Neutrophil (primary cell): ENCODE measurements at regions not wholly inside any gene's neighbourhood (a gene's known extent, or its start where the extent isn't known, plus 50 kb on each side); places are given as distances from the start of the nearest gene placed in this dataset.
"Not testable (repeated sequence)": the region's sequence is repeated elsewhere in the genome, so short reads cannot be mapped to it uniquely, and the experiment has no call there.

Experiments
- H3K27ac ChIP-seq: fragments of 200-600 bp; sonication (generic); 2 replicates; pipeline ENCODE4 v1.5.1; 2016; ENCODE audit warnings: mild to moderate bottlenecking, moderate library complexity
- H3K27me3 ChIP-seq: fragments of 200-600 bp; sonication (generic); 2 replicates; pipeline ENCODE4 v1.6.0; 2016; ENCODE audit warnings: mild to moderate bottlenecking
- H3K36me3 ChIP-seq: fragments of 200-600 bp; sonication (generic); 2 replicates; pipeline ENCODE4 v1.5.1; 2017
- H3K4me1 ChIP-seq, 2 experiments: fragments of 200-600 bp in 1 of 2; sonication (generic) in 1 of 2; 1 replicate in 1 of 2; 2 replicates in 1 of 2; pipeline versions ENCODE4 v1.5.1 to v1.6.1; 2013 to 2016; ENCODE audit warnings: low read depth in 1 of 2, low read length in 1 of 2, mild to moderate bottlenecking in 1 of 2, moderate library complexity in 1 of 2; ENCODE audit not compliant: control insufficient read depth in 1 of 2, insufficient read depth in 1 of 2
- H3K4me3 ChIP-seq, 2 experiments: fragments of 200-600 bp in 1 of 2; sonication (generic) in 1 of 2; 1 replicate in 1 of 2; 2 replicates in 1 of 2; pipeline ENCODE4 v1.5.1; 2013 to 2016; ENCODE audit warnings: low read depth in 1 of 2, low read length in 1 of 2, mild to moderate bottlenecking in 1 of 2, moderate library complexity in 1 of 2
- H3K9me3 ChIP-seq: fragments of 200-600 bp; sonication (generic); 2 replicates; pipeline ENCODE4 v1.5.1; 2016
- TF ChIP-seq, protein P1 (sequence below): fragments of 200-600 bp; sonication (generic); IDR thresholded peaks from 2 replicates; pipeline ENCODE4 v1.5.1; 2016; ENCODE audit warnings: antibody characterized with exemption

- no peak overlapping the region for H3K4me3 ChIP-seq
- TF ChIP-seq, protein P1, sequence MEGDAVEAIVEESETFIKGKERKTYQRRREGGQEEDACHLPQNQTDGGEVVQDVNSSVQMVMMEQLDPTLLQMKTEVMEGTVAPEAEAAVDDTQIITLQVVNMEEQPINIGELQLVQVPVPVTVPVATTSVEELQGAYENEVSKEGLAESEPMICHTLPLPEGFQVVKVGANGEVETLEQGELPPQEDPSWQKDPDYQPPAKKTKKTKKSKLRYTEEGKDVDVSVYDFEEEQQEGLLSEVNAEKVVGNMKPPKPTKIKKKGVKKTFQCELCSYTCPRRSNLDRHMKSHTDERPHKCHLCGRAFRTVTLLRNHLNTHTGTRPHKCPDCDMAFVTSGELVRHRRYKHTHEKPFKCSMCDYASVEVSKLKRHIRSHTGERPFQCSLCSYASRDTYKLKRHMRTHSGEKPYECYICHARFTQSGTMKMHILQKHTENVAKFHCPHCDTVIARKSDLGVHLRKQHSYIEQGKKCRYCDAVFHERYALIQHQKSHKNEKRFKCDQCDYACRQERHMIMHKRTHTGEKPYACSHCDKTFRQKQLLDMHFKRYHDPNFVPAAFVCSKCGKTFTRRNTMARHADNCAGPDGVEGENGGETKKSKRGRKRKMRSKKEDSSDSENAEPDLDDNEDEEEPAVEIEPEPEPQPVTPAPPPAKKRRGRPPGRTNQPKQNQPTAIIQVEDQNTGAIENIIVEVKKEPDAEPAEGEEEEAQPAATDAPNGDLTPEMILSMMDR = no peak
- no peaks in the 10 kb centered on the region for H3K4me1 ChIP-seq
- H3K36me3 ChIP-seq = no peaks in the 10 kb centered on the region
- H3K27ac ChIP-seq = no peak overlapping the region
- H3K9me3 ChIP-seq = no peaks in the 10 kb centered on the region
- peaks cover 14% of the 10 kb centered on the region for H3K27me3 ChIP-seq
These were observed 82.8 kb upstream of the HMGXB4 start for GRCh38 chr22:35174401-35175038.

DNA sequence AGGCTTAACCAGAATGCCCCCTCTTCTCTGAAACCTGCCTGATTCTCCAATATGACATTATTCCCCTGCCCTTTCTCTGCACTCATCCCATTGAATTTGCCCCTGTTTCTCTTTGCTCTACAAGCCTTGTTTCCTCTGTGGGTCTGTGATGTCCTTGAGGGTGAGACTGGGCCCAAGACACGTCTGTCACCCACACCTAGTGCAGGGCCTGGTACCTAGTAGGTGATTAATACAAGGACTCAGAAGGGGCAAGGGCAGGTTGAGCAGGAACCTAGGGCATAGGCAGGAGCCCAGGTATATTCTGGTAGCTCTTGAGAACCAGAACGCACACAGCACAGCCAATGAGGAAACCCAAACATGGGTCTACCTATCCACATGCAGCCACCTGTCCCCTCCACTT, 81.9 kb upstream of the HMGXB4 start:
- peaks cover 14% of the 10 kb centered on the region for H3K27me3 ChIP-seq
- no peaks in the 10 kb centered on the region for H3K9me3 ChIP-seq
- H3K27ac ChIP-seq = no peak overlapping the region
- H3K4me3 ChIP-seq = no peak overlapping the region
- TF ChIP-seq, protein P1 = no peak
- no peaks in the 10 kb centered on the region for H3K4me1 ChIP-seq
- no peaks in the 10 kb centered on the region for H3K36me3 ChIP-seq

DNA sequence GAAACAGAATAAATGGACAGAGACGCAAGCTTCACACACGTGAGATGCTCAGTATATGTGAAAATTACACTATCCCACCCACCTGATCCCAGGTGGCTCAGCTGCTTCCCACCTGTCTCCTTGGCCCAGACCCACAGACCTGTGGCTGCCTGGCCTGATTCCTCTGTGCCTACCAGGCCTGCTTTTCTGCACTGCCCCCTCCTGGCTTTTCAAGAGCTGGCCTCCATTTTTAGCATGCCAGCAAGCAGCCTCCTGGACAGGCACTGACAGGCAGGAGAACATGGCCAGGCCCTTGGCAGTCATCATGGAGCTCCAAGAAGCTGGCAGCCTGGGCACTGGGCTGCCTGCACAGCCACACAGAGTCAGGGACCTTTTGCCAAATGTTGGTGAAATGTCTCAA, 79.5 kb upstream of the HMGXB4 start:
- TF ChIP-seq, protein P1 = no peak
- Histone ChIP-seq H3K27ac (no peak overlapping the region), H3K9me3 (no peaks in the 10 kb centered on the region), H3K36me3 (no peaks in the 10 kb centered on the region), H3K4me1 (no peaks in the 10 kb centered on the region), H3K4me3 (no peak overlapping the region), H3K27me3 (peaks cover 10% of the 10 kb centered on the region)

GRCh38 chr22:35178446-35178845, 78.8 kb upstream of the HMGXB4 start:
- Histone ChIP-seq H3K27ac (no peak overlapping the region), H3K36me3 (no peaks in the 10 kb centered on the region), H3K9me3 (no peaks in the 10 kb centered on the region), H3K27me3 (peaks cover 10% of the 10 kb centered on the region), H3K4me3 (no peak overlapping the region), H3K4me1 (no peaks in the 10 kb centered on the region)
- TF ChIP-seq, protein P1 = no peak

DNA sequence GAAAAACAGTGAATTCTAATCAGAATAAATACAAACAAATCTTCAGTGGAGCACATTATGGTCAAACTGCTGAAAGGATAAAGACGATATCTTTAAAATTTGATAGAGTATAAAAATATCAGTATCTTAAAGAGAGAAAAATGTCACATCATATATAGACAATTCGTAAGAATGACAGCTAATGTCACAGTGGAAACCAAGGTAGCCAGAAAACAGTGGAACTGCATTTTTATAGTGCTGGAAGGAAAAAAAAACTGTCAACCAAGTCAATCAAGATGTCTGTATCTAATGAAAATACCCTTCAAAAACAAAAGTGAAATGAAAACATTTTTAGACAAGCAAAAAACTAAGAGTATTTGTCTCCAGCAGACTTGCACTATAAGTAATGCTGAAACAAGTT, 73.4 kb upstream of the HMGXB4 start:
- H3K36me3 ChIP-seq = no peaks in the 10 kb centered on the region
- TF ChIP-seq, protein P1 = no peak

DNA sequence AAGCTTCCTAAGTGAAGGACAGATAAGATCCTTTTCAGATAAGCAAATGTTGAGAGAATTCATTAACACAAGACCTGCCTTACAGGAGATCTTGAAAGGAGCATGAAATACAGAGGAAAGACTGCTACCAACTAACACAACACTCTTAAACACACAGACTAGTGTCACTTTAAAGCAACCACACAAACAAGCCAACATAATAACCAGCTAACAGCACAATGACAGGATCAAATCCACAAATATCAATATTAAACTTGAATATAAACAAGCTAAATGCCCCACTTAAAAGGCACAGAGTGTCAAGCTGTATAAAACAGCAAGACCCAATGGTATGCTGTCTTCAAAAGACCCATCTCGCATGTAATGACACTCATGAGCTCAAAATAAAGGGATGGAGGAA, 70.8 kb upstream of the HMGXB4 start:
- Histone ChIP-seq H3K27me3 (no peaks in the 10 kb centered on the region), H3K4me1 (no peaks in the 10 kb centered on the region), H3K36me3 (no peaks in the 10 kb centered on the region), H3K4me3 (no peak overlapping the region), H3K9me3 (no peaks in the 10 kb centered on the region), H3K27ac (no peak overlapping the region)
- TF ChIP-seq, protein P1 = no peak

More for the DNA sequence above, 73.4 kb upstream of the HMGXB4 start:
- H3K4me1 ChIP-seq = no peaks in the 10 kb centered on the region
- no peak overlapping the region for H3K4me3 ChIP-seq
- no peak overlapping the region for H3K27ac ChIP-seq
- H3K9me3 ChIP-seq = no peaks in the 10 kb centered on the region
- H3K27me3 ChIP-seq = no peaks in the 10 kb centered on the region

DNA sequence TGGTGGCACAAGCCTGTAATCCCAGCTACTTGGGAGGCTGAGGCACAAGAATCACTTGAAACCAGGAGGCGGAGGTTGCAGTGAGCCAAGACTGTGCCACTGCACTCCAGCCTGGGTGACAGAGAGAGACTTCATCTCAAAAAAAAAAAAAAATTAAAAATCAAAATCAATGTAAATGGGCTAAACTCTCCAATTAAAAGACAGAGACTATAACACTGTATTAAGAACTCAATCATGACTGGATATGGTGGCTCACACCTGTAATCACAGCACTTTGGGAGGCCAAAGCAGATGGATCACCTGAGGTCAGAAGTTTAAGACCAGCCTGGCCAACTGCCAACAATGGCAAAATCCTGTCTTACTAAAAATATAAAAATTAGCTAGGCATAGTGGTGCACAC, 68.4 kb upstream of the HMGXB4 start:
- not testable (repeated sequence) for H3K36me3 ChIP-seq, H3K9me3 ChIP-seq, H3K27ac ChIP-seq, H3K4me3 ChIP-seq, H3K4me1 ChIP-seq, H3K27me3 ChIP-seq
